ENCODE measurements at regions not wholly inside any gene's neighbourhood (a gene's known extent, or its start where the extent isn't known, plus 50 kb on each side); places are given as distances from the start of the nearest gene placed in this dataset.

DNA sequence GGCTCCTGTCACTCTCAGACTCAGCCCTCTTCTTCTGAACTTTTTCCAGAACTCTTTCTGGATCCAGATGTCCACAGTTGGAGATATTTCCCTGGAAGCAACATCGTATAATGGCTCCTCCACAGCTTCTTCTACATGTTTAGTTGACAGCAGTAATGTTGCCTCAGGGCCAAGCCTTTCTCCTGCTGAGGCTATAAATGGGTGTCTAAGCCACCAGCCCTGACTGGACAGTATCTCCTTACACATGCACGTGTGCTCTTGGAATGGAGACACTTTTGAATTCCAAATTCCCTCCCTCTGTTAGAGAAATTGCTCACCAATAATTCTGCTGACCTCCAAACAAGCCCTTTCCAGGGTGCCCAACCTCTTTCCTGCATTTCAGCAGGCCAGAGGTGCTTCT lies 156.2 kb upstream of the PIK3C3 start:
- H3K27ac ChIP-seq: no peak overlapping the region
- no peaks in the 10 kb centered on the region for H3K4me1 ChIP-seq (ENCODE audit: low read depth, poor library complexity, severe bottlenecking)
- no peak overlapping the region for H3K4me3 ChIP-seq (IDR thresholded peaks at IDR 0.05; ENCODE audit: insufficient read depth, low read depth, low read length)
- H3K79me2 ChIP-seq (ENCODE audit: insufficient read depth, low read depth): no peaks in the 10 kb centered on the region
- H3K4me2 ChIP-seq: no peak overlapping the region
- H2AFZ ChIP-seq (ENCODE audit: low read depth): no peak overlapping the region; the same call in 1 of the 2 replicates
- H3K36me3 ChIP-seq (ENCODE audit: insufficient read depth): no peaks in the 10 kb centered on the region
- no peak overlapping the region for H3K9ac ChIP-seq
- TF ChIP-seq, protein P1, sequence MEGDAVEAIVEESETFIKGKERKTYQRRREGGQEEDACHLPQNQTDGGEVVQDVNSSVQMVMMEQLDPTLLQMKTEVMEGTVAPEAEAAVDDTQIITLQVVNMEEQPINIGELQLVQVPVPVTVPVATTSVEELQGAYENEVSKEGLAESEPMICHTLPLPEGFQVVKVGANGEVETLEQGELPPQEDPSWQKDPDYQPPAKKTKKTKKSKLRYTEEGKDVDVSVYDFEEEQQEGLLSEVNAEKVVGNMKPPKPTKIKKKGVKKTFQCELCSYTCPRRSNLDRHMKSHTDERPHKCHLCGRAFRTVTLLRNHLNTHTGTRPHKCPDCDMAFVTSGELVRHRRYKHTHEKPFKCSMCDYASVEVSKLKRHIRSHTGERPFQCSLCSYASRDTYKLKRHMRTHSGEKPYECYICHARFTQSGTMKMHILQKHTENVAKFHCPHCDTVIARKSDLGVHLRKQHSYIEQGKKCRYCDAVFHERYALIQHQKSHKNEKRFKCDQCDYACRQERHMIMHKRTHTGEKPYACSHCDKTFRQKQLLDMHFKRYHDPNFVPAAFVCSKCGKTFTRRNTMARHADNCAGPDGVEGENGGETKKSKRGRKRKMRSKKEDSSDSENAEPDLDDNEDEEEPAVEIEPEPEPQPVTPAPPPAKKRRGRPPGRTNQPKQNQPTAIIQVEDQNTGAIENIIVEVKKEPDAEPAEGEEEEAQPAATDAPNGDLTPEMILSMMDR (conservative IDR thresholded peaks at IDR 0.05; ENCODE audit: low read depth, low read length): no peak
- no peaks in the 10 kb centered on the region for H3K27me3 ChIP-seq (ENCODE audit: insufficient read depth, low read depth)
- no peaks in the 10 kb centered on the region for H4K20me1 ChIP-seq (ENCODE audit: insufficient read depth)

DNA sequence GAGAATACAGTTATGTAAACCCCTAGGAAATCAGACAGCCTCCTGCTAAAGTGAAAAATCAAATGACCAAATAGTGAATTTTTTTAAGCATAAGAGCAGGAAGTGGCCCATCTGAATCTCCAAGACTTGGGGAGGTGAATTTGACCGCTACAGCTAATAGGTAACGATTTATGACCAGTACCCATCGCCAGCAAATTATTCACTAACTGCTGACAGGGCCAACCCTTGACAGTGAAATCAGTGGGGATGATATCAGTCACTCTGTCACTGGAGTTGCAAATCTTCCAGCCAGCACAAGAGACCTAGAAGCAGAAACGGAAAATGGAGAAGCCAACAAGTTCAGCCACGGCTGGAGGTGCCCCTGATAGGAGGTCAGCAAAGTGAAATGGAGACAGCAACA lies 164.3 kb upstream of the PIK3C3 start:
- Histone ChIP-seq H3K27ac (no peak overlapping the region), H3K27me3 (ENCODE audit: insufficient read depth, low read depth) (no peaks in the 10 kb centered on the region), H2AFZ (ENCODE audit: low read depth) (no peak overlapping the region), H3K9ac (no peak overlapping the region), H3K4me1 (ENCODE audit: low read depth, poor library complexity, severe bottlenecking) (no peaks in the 10 kb centered on the region), H4K20me1 (ENCODE audit: insufficient read depth) (no peaks in the 10 kb centered on the region), H3K4me2 (no peak overlapping the region), H3K36me3 (ENCODE audit: insufficient read depth) (no peaks in the 10 kb centered on the region), H3K4me3 (IDR thresholded peaks at IDR 0.05; ENCODE audit: insufficient read depth, low read depth, low read length) (no peak overlapping the region), H3K79me2 (ENCODE audit: insufficient read depth, low read depth) (no peaks in the 10 kb centered on the region)
- TF ChIP-seq, protein P1 (conservative IDR thresholded peaks at IDR 0.05; ENCODE audit: low read depth, low read length): no peak

DNA sequence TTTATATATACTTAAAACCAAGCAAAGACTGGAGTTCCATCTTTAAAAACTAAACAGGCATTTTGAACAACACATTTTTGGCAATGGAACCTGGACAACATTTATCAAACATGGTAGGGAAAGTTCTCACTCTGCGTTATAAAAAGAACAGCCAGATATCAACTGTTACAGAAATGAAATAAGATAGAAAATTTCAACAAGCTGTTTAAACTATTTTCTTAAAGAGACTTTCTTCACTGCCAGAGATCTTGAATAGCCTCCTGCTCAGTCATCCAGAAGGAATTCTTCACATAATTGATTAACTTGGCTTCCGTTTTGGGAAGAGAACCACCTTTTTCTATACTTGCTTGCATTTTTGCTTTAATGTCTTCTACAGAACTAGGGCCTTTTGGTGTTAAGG lies 166.0 kb upstream of the PIK3C3 start:
- TF ChIP-seq, protein P1 (conservative IDR thresholded peaks at IDR 0.05; ENCODE audit: low read depth, low read length): no peak

DNA sequence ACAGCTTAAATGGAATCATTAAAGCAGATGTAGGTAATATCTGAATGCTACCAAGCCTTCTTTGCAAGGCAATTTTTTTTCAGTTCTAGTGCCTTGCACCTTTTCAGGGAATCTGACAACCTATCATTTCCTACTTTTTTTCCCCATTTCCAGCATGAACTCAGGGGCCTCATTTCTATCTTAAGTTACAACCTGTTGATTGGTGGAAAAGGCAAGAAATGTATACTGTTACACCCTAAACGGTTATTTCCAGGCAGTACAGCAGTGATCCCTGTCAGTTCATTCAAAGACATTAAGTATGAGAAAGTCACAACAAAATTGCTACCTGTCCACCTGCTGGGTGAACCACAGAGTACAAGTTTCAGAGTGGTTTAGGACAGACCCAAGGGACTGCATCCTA lies 171.2 kb upstream of the PIK3C3 start:
- H4K20me1 ChIP-seq (ENCODE audit: insufficient read depth): no peaks in the 10 kb centered on the region
- no peak overlapping the region for H3K27ac ChIP-seq
- H3K79me2 ChIP-seq (ENCODE audit: insufficient read depth, low read depth): no peaks in the 10 kb centered on the region
- H3K9ac ChIP-seq: no peak overlapping the region
- no peak overlapping the region for H2AFZ ChIP-seq (ENCODE audit: low read depth)
- no peaks in the 10 kb centered on the region for H3K36me3 ChIP-seq (ENCODE audit: insufficient read depth)
- no peaks in the 10 kb centered on the region for H3K27me3 ChIP-seq (ENCODE audit: insufficient read depth, low read depth)
- H3K4me2 ChIP-seq: no peak overlapping the region
- H3K4me1 ChIP-seq (ENCODE audit: low read depth, poor library complexity, severe bottlenecking): no peaks in the 10 kb centered on the region
- no peak overlapping the region for H3K4me3 ChIP-seq (IDR thresholded peaks at IDR 0.05; ENCODE audit: insufficient read depth, low read depth, low read length)
- TF ChIP-seq, protein P1 (conservative IDR thresholded peaks at IDR 0.05; ENCODE audit: low read depth, low read length): no peak

More for the DNA sequence above, 166.0 kb upstream of the PIK3C3 start:
- no peak overlapping the region for H3K27ac ChIP-seq
- H3K4me3 ChIP-seq (IDR thresholded peaks at IDR 0.05; ENCODE audit: insufficient read depth, low read depth, low read length): no peak overlapping the region
- no peaks in the 10 kb centered on the region for H3K27me3 ChIP-seq (ENCODE audit: insufficient read depth, low read depth)
- no peaks in the 10 kb centered on the region for H3K79me2 ChIP-seq (ENCODE audit: insufficient read depth, low read depth)
- H4K20me1 ChIP-seq (ENCODE audit: insufficient read depth): no peaks in the 10 kb centered on the region
- no peaks in the 10 kb centered on the region for H3K36me3 ChIP-seq (ENCODE audit: insufficient read depth)
- no peaks in the 10 kb centered on the region for H3K4me1 ChIP-seq (ENCODE audit: low read depth, poor library complexity, severe bottlenecking)
- no peak overlapping the region for H2AFZ ChIP-seq (ENCODE audit: low read depth)
- no peak overlapping the region for H3K4me2 ChIP-seq
- H3K9ac ChIP-seq: no peak overlapping the region
